Gastroesophageal sphincter (tissue), 3 donors: ENCODE measurements at regions not wholly inside any gene's neighbourhood (a gene's known extent, or its start where the extent isn't known, plus 50 kb on each side); places are given as distances from the start of the nearest gene placed in this dataset.

Experiments used
- CTCF ChIP-seq, 4 experiments: fragments of 200-600 bp in 2 of 4; fragments of 450-650 bp in 2 of 4; sonication (generic) in 1 of 4; IDR thresholded peaks; one replicate each; pipeline ENCODE4 v1.5.1; 2017 to 2019; ENCODE audit warnings: antibody characterized with exemption in 4 of 4, mild to moderate bottlenecking in 2 of 4, moderate library complexity in 2 of 4
- POLR2A ChIP-seq, 2 donors: fragments of 450-650 bp; IDR thresholded peaks; one replicate each; pipeline ENCODE4 v1.6.1; 2017; ENCODE audit warnings: antibody characterized with exemption in 2 of 2, mild to moderate bottlenecking in 2 of 2, moderate library complexity in 1 of 2

- TF ChIP-seq POLR2A (IDR thresholded peaks at IDR 0.05) (no peak), CTCF (IDR thresholded peaks at IDR 0.05) (no peak)
Observed at GRCh38 chr7:155236386-155236785, 61.3 kb upstream of the INSIG1 start.
